Nephron (organoid): ENCODE measurements at regions not wholly inside any gene's neighbourhood (a gene's known extent, or its start where the extent isn't known, plus 50 kb on each side); places are given as distances from the start of the nearest gene placed in this dataset.

Experiments used
- H3K27ac Mint-ChIP-seq, 3 experiments: 2 replicates each; pipeline ENCODE4 v1.8.0; 2020; ENCODE audit warnings: mixed read lengths in 3 of 3, mild to moderate bottlenecking in 2 of 3, moderate library complexity in 1 of 3
- H3K27me3 Mint-ChIP-seq: 2 replicates; pipeline ENCODE4 v1.8.0; 2021; ENCODE audit warnings: low read depth, mild to moderate bottlenecking, moderate library complexity, mixed read lengths
- H3K36me3 Mint-ChIP-seq: 2 replicates; pipeline ENCODE4 v1.8.0; 2020; ENCODE audit warnings: low read depth, mixed read lengths
- H3K4me1 Mint-ChIP-seq: 2 replicates; pipeline ENCODE4 v1.8.0; 2020; ENCODE audit warnings: mixed read lengths
- H3K4me3 Mint-ChIP-seq, 3 experiments: 2 replicates each; pipeline ENCODE4 v1.8.0; 2020; ENCODE audit warnings: mild to moderate bottlenecking in 3 of 3, mixed read lengths in 3 of 3, moderate library complexity in 2 of 3
- H3K9me3 Mint-ChIP-seq: 2 replicates; pipeline ENCODE4 v1.8.0; 2020; ENCODE audit warnings: mixed read lengths
- TF ChIP-seq, protein P1 (sequence below), 3 experiments: fragments of 200-600 bp; sonication (generic); IDR thresholded peaks; one replicate each; pipeline ENCODE4 v1.5.0; 2021; ENCODE audit warnings: antibody characterized with exemption in 3 of 3; ENCODE audit not compliant: unreplicated experiment in 3 of 3

GRCh38 chr14:99039331-99040041, 232.5 kb downstream of the BCL11B start:
- Mint-ChIP-seq H3K27ac (peak overlapping the region in 1 of 3 experiments; percentile 41), H3K9me3 (no peaks in the 10 kb centered on the region), H3K36me3 (no peaks in the 10 kb centered on the region), H3K4me3 (no peak overlapping the region), H3K27me3 (peaks cover 9% of the 10 kb centered on the region), H3K4me1 (peaks cover 30% of the 10 kb centered on the region)
- TF ChIP-seq, protein P1, sequence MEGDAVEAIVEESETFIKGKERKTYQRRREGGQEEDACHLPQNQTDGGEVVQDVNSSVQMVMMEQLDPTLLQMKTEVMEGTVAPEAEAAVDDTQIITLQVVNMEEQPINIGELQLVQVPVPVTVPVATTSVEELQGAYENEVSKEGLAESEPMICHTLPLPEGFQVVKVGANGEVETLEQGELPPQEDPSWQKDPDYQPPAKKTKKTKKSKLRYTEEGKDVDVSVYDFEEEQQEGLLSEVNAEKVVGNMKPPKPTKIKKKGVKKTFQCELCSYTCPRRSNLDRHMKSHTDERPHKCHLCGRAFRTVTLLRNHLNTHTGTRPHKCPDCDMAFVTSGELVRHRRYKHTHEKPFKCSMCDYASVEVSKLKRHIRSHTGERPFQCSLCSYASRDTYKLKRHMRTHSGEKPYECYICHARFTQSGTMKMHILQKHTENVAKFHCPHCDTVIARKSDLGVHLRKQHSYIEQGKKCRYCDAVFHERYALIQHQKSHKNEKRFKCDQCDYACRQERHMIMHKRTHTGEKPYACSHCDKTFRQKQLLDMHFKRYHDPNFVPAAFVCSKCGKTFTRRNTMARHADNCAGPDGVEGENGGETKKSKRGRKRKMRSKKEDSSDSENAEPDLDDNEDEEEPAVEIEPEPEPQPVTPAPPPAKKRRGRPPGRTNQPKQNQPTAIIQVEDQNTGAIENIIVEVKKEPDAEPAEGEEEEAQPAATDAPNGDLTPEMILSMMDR (IDR thresholded peaks at IDR 0.05; ENCODE audit: unreplicated experiment in 3 of 3): no peak

GRCh38 chr14:99040052-99040451, 231.9 kb downstream of the BCL11B start:
- Mint-ChIP-seq H3K27ac (peak overlapping the region in 1 of 3 experiments; percentile 41), H3K27me3 (peaks cover 14% of the 10 kb centered on the region), H3K36me3 (no peaks in the 10 kb centered on the region), H3K4me3 (no peak overlapping the region), H3K9me3 (no peaks in the 10 kb centered on the region), H3K4me1 (peaks cover 28% of the 10 kb centered on the region)
- TF ChIP-seq, protein P1 (IDR thresholded peaks at IDR 0.05; ENCODE audit: unreplicated experiment in 3 of 3): no peak

DNA sequence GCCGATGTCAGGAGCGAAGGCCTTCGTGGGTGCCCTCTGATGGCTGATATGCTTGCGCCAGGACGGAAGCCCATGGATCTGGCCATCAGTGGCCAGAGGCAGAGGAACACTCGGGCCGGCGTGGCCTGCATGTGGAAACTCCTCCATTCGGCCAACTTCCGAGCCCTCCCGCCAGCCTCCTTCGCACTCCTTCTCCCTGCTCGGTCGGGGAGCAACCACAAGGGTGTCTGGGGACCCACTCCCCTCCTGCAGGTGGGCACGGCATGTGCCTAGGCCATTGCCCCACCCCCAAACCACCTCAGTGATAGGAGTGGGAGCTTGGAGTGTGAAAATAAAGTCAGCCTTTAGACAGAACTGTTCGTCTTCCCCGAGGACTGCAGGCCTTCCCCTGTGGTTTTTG, 231.3 kb downstream of the BCL11B start:
- Mint-ChIP-seq H3K4me3 (no peak overlapping the region), H3K4me1 (peaks cover 23% of the 10 kb centered on the region), H3K27ac (no peak overlapping the region), H3K9me3 (no peaks in the 10 kb centered on the region), H3K27me3 (peaks cover 14% of the 10 kb centered on the region), H3K36me3 (no peaks in the 10 kb centered on the region)
- TF ChIP-seq, protein P1 (IDR thresholded peaks at IDR 0.05; ENCODE audit: unreplicated experiment in 3 of 3): no peak

DNA sequence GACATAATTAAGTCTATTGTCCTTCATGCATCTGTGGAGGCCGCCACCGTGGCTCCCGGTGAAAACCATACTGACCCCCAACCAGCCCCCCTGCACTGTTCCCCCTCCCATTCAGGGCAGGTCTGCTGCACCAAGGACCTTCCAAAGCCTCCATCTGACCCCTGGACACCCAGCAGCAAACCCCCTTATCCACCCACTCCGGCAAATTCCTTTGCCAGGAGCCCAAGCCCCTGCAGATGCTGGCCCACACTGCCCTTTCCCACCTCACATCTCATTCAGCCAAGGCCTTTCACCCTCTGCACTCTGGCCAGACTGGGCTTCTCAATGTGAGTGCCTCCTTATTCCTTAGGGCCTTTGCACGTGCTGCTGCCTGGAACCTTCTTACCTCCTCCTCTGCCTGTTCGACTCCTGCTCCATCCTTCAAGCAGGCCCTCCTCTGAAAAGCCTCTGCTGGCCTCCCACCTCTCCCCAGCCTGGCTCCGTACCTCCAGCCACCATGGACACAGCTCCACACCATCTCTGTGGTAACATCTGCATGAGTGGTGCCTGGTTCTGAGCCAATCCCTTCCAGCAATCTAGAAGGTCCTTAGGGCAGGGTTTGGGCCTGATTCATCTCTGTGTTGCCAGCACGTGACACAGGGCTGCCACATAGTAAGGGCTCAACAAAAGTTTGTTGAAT, 230.7 kb downstream of the BCL11B start:
- H3K4me3 Mint-ChIP-seq: no peak overlapping the region
- TF ChIP-seq, protein P1 (IDR thresholded peaks at IDR 0.05; ENCODE audit: unreplicated experiment in 3 of 3): no peak

DNA sequence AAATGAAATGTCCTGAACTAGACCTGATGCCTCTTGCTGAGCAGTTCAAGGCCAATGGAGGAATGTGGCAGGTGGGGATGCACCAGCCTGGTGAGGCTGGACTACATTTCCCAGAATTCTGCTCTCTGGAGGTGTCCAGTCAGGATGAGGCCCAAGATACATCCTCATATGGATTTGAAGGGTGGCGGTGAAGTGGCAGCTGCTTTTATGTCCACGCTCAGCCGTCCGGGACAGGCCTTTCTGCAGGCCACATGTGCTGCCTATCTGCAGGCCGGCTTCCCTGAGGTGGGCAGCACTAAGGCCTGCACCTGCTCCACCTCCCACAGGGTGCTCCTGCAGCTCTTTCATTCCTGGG, 230.2 kb downstream of the BCL11B start:
- TF ChIP-seq, protein P1 (IDR thresholded peaks at IDR 0.05; ENCODE audit: unreplicated experiment in 3 of 3): no peak
- H3K27me3 Mint-ChIP-seq: peaks cover 14% of the 10 kb centered on the region
- no peak overlapping the region for H3K27ac Mint-ChIP-seq
- H3K4me3 Mint-ChIP-seq: no peak overlapping the region
- no peaks in the 10 kb centered on the region for H3K9me3 Mint-ChIP-seq
- H3K36me3 Mint-ChIP-seq: no peaks in the 10 kb centered on the region
- H3K4me1 Mint-ChIP-seq: peaks cover 19% of the 10 kb centered on the region

More for the DNA sequence above, 230.7 kb downstream of the BCL11B start:
- H3K36me3 Mint-ChIP-seq: no peaks in the 10 kb centered on the region
- peaks cover 14% of the 10 kb centered on the region for H3K27me3 Mint-ChIP-seq
- H3K9me3 Mint-ChIP-seq: no peaks in the 10 kb centered on the region
- no peak overlapping the region for H3K27ac Mint-ChIP-seq
- H3K4me1 Mint-ChIP-seq: peaks cover 19% of the 10 kb centered on the region
